LNCaP clone FGC (cell line): ENCODE measurements at regions not wholly inside any gene's neighbourhood (a gene's known extent, or its start where the extent isn't known, plus 50 kb on each side); places are given as distances from the start of the nearest gene placed in this dataset.

Experiments
- DNase-seq: peaks from one replicate; pipeline ENCODE4 v3.0.0-alpha.2; 2011; ENCODE audit warnings: low read depth
- H3K4me3 ChIP-seq: 2 replicates; pipeline ENCODE4 v1.5.1; 2011; ENCODE audit warnings: mild to moderate bottlenecking, low read depth, low read length, control low read depth
- TF ChIP-seq, protein P1 (sequence below): IDR thresholded peaks from 2 replicates; pipeline ENCODE4 v1.5.1; 2012; ENCODE audit warnings: mild to moderate bottlenecking; ENCODE audit not compliant: control insufficient read depth, insufficient read depth; ENCODE audit errors: extremely low read depth

DNA sequence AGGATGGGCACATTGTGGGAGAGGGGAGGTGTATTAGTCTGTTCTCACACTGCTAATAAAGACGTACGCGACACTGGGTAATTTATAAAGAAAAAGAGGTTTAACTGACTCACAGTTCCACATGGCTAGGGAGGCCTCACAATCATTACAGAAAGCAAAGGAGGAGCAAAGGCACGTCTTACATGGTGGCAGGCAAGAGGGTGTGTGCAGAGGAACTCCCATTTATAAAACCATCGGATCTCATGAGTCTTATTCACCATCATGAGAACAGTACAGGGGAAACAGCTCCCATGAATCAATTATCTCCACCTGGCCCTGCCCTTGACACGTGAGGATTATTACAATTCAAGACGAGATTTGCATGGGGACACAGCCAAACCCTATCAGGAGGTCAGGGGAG, 266.7 kb downstream of the HAUS1 start:
- DNase-seq: no peak
- TF ChIP-seq, protein P1, sequence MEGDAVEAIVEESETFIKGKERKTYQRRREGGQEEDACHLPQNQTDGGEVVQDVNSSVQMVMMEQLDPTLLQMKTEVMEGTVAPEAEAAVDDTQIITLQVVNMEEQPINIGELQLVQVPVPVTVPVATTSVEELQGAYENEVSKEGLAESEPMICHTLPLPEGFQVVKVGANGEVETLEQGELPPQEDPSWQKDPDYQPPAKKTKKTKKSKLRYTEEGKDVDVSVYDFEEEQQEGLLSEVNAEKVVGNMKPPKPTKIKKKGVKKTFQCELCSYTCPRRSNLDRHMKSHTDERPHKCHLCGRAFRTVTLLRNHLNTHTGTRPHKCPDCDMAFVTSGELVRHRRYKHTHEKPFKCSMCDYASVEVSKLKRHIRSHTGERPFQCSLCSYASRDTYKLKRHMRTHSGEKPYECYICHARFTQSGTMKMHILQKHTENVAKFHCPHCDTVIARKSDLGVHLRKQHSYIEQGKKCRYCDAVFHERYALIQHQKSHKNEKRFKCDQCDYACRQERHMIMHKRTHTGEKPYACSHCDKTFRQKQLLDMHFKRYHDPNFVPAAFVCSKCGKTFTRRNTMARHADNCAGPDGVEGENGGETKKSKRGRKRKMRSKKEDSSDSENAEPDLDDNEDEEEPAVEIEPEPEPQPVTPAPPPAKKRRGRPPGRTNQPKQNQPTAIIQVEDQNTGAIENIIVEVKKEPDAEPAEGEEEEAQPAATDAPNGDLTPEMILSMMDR: no peak
- no peak overlapping the region for H3K4me3 ChIP-seq

GRCh38 chr18:46372670-46373069, 268.5 kb downstream of the HAUS1 start:
- DNase-seq: no peak
- H3K4me3 ChIP-seq: no peak overlapping the region
- TF ChIP-seq, protein P1: no peak

- TF ChIP-seq, protein P1: no peak
- no peak overlapping the region for H3K4me3 ChIP-seq
- DNase-seq: no peak
These were observed 268.9 kb downstream of the HAUS1 start for GRCh38 chr18:46373131-46373530.

DNA sequence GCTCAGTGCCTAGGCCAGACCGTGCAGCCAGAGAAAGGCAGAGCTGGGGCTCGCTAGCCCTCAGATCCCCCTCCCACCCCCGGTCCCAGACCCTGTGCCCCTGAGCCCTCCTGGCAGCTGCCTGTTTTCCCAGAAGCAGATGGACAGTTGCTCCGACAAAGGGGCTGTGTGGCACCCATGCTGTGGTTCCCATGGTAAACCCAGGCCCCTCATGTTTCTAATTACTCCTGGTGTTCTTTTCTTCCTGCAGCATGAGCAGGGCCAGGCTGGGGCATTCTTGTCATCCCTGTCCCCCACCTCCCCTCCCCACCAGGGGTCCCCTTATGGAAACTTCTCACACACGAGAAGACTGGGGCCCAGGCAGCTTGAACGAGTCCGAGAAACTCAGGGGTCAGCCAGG, 269.6 kb downstream of the HAUS1 start:
- H3K4me3 ChIP-seq: no peak overlapping the region
- TF ChIP-seq, protein P1: no peak
- DNase-seq: no peak

DNA sequence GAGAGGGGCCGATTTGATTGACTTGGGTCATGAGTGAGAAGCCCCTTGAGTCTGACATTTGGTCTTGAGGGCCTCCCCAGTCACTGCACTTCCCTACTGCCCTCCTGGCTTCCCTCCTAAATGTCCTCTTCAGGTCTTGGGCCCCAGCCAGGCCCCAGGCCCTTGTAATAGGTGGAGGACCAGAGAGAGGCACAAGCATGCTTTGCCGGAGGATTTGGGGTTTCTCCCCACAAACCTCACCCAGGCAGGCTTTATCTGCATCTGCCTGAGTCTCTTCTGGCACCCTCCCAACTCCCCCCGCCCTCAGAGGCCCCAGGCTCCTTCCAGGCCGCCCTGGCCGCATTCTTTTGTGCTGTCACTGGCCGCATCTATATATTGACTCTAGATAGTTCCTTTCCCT, 270.7 kb downstream of the HAUS1 start:
- no peak for DNase-seq

GRCh38 chr18:46377557-46377956, 273.4 kb downstream of the HAUS1 start:
- no peak overlapping the region for H3K4me3 ChIP-seq
- TF ChIP-seq, protein P1: no peak
- DNase-seq: no peak

More for the DNA sequence above, 270.7 kb downstream of the HAUS1 start:
- H3K4me3 ChIP-seq: no peak overlapping the region
- TF ChIP-seq, protein P1: no peak

GRCh38 chr18:46378126-46378863, 274.1 kb downstream of the HAUS1 start:
- no peak for DNase-seq
- TF ChIP-seq, protein P1: no peak
- H3K4me3 ChIP-seq: no peak overlapping the region
